Activated naive CD8-positive, alpha-beta T cell treated with anti-CD3 and anti-CD28 coated beads, Interleukin-2, amount 50 U/mL, for 24 hours (primary cell): ENCODE measurements at regions not wholly inside any gene's neighbourhood (a gene's known extent, or its start where the extent isn't known, plus 50 kb on each side); places are given as distances from the start of the nearest gene placed in this dataset.

Source experiments
- ATAC-seq: fragments of 150-1000 bp; cut with Tn5 transposase; one replicate; pipeline ENCODE4 v1.10.0; 2021
- DNase-seq: peaks from one replicate; pipeline ENCODE4 v3.0.0; 2021
- H3K27ac Mint-ChIP-seq: one replicate; pipeline ENCODE4 v1.8.0; 2021; ENCODE audit warnings: mild to moderate bottlenecking, mixed read lengths
- H3K27me3 Mint-ChIP-seq: one replicate; pipeline ENCODE4 v1.8.0; 2021; ENCODE audit warnings: mixed read lengths
- H3K36me3 Mint-ChIP-seq: one replicate; pipeline ENCODE4 v1.8.0; 2021; ENCODE audit warnings: low read depth, mixed read lengths
- H3K4me1 Mint-ChIP-seq: one replicate; pipeline ENCODE4 v1.8.0; 2021; ENCODE audit warnings: mixed read lengths
- H3K4me3 Mint-ChIP-seq: one replicate; pipeline ENCODE4 v1.8.0; 2021; ENCODE audit warnings: mild to moderate bottlenecking, moderate library complexity, mixed read lengths
- H3K9me3 Mint-ChIP-seq: one replicate; pipeline ENCODE4 v1.8.0; 2021; ENCODE audit warnings: mixed read lengths

GRCh38 chr10:123611243-123611642, 54.9 kb upstream of the GPR26 start:
- Mint-ChIP-seq H3K27ac (no peak overlapping the region), H3K36me3 (no peaks in the 10 kb centered on the region), H3K4me3 (no peak overlapping the region), H3K9me3 (peaks cover 3% of the 10 kb centered on the region), H3K27me3 (peaks cover 9% of the 10 kb centered on the region), H3K4me1 (no peaks in the 10 kb centered on the region)
- no peak for ATAC-seq
- no peak for DNase-seq

GRCh38 chr10:123611876-123612275, 54.3 kb upstream of the GPR26 start:
- Mint-ChIP-seq H3K27ac (no peak overlapping the region), H3K27me3 (peaks cover 7% of the 10 kb centered on the region), H3K36me3 (no peaks in the 10 kb centered on the region), H3K9me3 (peaks cover 3% of the 10 kb centered on the region), H3K4me1 (no peaks in the 10 kb centered on the region), H3K4me3 (no peak overlapping the region)
- DNase-seq = no peak
- ATAC-seq = no peak

GRCh38 chr10:123613346-123613850, 52.8 kb upstream of the GPR26 start:
- no peak overlapping the region for H3K27ac Mint-ChIP-seq
- H3K4me3 Mint-ChIP-seq = no peak overlapping the region
- DNase-seq = no peak
- ATAC-seq = no peak
- peaks cover 7% of the 10 kb centered on the region for H3K27me3 Mint-ChIP-seq
- H3K4me1 Mint-ChIP-seq = no peaks in the 10 kb centered on the region
- H3K9me3 Mint-ChIP-seq = peaks cover 3% of the 10 kb centered on the region
- no peaks in the 10 kb centered on the region for H3K36me3 Mint-ChIP-seq

- ATAC-seq = no peak
- peaks cover 3% of the 10 kb centered on the region for H3K9me3 Mint-ChIP-seq
- no peaks in the 10 kb centered on the region for H3K4me1 Mint-ChIP-seq
- DNase-seq = peak; percentile 44
- H3K36me3 Mint-ChIP-seq = no peaks in the 10 kb centered on the region
- no peak overlapping the region for H3K4me3 Mint-ChIP-seq
- peaks cover 4% of the 10 kb centered on the region for H3K27me3 Mint-ChIP-seq
- no peak overlapping the region for H3K27ac Mint-ChIP-seq
These were observed 51.3 kb upstream of the GPR26 start for GRCh38 chr10:123614888-123615287.
